ENCODE measurements at regions not wholly inside any gene's neighbourhood (a gene's known extent, or its start where the extent isn't known, plus 50 kb on each side); places are given as distances from the start of the nearest gene placed in this dataset.
"Not testable (repeated sequence)": the region's sequence is repeated elsewhere in the genome, so short reads cannot be mapped to it uniquely, and the experiment has no call there.

GRCh38 chr4:18106620-18107019 is 85.1 kb upstream of the LCORL start:
- no peaks in the 10 kb centered on the region for H3K4me1 ChIP-seq (ENCODE audit: insufficient read depth, low read length)
- no peaks in the 10 kb centered on the region for H3K36me3 ChIP-seq (ENCODE audit: insufficient read depth, low read length)
- no peaks in the 10 kb centered on the region for H3K9me3 ChIP-seq (ENCODE audit: control insufficient read depth in 1 of 2, low read length in 2 of 2)
- no peaks in the 10 kb centered on the region for H3K27me3 ChIP-seq (ENCODE audit: insufficient read depth, low read length)
- Mint-ChIP-seq H3K27ac (no peak overlapping the region), H3K27me3 (peaks cover 8 to 11% of the 10 kb centered on the region in 2 donors), H3K4me3 (no peak overlapping the region), H3K4me1 (no peaks in the 10 kb centered on the region), H3K9me3 (peaks cover 0 to 2% (median 0%) of the 10 kb centered on the region in 8 donors), H3K36me3 (no peaks in the 10 kb centered on the region)
- no peak overlapping the region for H3K27ac ChIP-seq (ENCODE audit: low read depth, low read length)
- intact Hi-C loops (cut with micrococcal nuclease) = no loop called here
- POLR2A ChIA-PET (ENCODE audit: partially characterized antibody) = no interaction called here
- CTCF ChIA-PET (ENCODE audit: partially characterized antibody) = no interaction called here
- DNase-seq = no peak
- no peak overlapping the region for H3K4me3 ChIP-seq (ENCODE audit: low read length in 2 of 2)

GRCh38 chr4:18105030-18106011 is 83.8 kb upstream of the LCORL start:
- H3K9me3 ChIP-seq (ENCODE audit: control insufficient read depth in 1 of 2, low read length in 2 of 2) = no peaks in the 10 kb centered on the region
- no peak overlapping the region for H3K4me3 ChIP-seq (ENCODE audit: low read length in 2 of 2)
- Mint-ChIP-seq H3K9me3 (peaks cover 0 to 2% (median 0%) of the 10 kb centered on the region in 8 donors), H3K4me1 (no peaks in the 10 kb centered on the region), H3K36me3 (no peaks in the 10 kb centered on the region), H3K4me3 (no peak overlapping the region), H3K27ac (no peak overlapping the region), H3K27me3 (peaks cover 5 to 13% of the 10 kb centered on the region in 2 donors)
- no peak overlapping the region for H3K27ac ChIP-seq (ENCODE audit: low read depth, low read length)
- no peaks in the 10 kb centered on the region for H3K27me3 ChIP-seq (ENCODE audit: insufficient read depth, low read length)
- intact Hi-C loops (cut with micrococcal nuclease) = no loop called here
- ChIA-PET POLR2A (ENCODE audit: partially characterized antibody) (no interaction called here), CTCF (ENCODE audit: partially characterized antibody) (no interaction called here)
- no peaks in the 10 kb centered on the region for H3K36me3 ChIP-seq (ENCODE audit: insufficient read depth, low read length)
- no peaks in the 10 kb centered on the region for H3K4me1 ChIP-seq (ENCODE audit: insufficient read depth, low read length)
- DNase-seq = no peak

DNA sequence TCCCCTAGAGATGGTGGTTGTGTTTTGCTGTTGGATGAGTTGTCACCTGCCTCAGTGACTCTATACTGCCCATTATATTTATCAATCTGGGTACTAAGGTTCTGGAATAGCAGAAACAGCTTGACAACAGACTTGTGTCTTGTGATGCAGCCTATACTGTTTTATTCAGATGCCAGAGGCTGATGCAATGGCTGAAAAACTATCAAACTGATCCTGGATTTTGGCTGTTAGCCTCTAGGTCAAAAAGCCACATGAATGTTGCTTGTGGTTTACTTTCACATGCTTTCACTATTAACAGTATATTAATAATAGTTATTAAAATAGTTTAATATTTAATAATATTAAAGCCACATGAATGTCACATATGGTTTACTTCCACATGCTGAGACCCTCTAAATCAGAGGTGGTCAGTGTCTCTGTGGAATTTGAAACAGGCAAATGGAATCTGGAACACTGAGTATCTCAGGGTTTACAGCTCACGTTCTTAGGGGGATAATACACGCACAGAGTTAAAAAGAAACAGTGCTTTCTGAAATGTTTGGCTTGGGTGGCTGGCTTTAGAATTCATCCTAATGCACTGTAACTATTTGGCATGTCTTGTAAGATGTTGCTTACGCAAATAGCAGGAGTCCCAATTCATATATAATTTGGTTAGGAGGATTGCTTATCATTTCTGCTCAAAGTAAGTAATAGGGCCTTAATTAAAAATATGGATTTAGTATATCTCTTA is 82.5 kb upstream of the LCORL start:
- H3K4me1 Mint-ChIP-seq = no peaks in the 10 kb centered on the region
- ChIA-PET POLR2A (ENCODE audit: partially characterized antibody) (no interaction called here), CTCF (ENCODE audit: partially characterized antibody) (no interaction called here)
- no peak overlapping the region for H3K27ac Mint-ChIP-seq
- Histone ChIP-seq H3K9me3 (ENCODE audit: control insufficient read depth in 1 of 2, low read length in 2 of 2) (no peaks in the 10 kb centered on the region), H3K27me3 (ENCODE audit: insufficient read depth, low read length) (no peaks in the 10 kb centered on the region), H3K36me3 (ENCODE audit: insufficient read depth, low read length) (no peaks in the 10 kb centered on the region), H3K27ac (ENCODE audit: low read depth, low read length) (no peak overlapping the region), H3K4me3 (ENCODE audit: low read length in 2 of 2) (no peak overlapping the region), H3K4me1 (ENCODE audit: insufficient read depth, low read length) (no peaks in the 10 kb centered on the region)
- peaks cover 0 to under 1% (median 0%) of the 10 kb centered on the region in 8 donors for H3K9me3 Mint-ChIP-seq
- intact Hi-C loops (cut with micrococcal nuclease) = no loop called here
- no peak overlapping the region for H3K4me3 Mint-ChIP-seq
- no peak for DNase-seq
- H3K27me3 Mint-ChIP-seq = peaks cover 2 to 14% of the 10 kb centered on the region in 2 donors
- H3K36me3 Mint-ChIP-seq = no peaks in the 10 kb centered on the region

DNA sequence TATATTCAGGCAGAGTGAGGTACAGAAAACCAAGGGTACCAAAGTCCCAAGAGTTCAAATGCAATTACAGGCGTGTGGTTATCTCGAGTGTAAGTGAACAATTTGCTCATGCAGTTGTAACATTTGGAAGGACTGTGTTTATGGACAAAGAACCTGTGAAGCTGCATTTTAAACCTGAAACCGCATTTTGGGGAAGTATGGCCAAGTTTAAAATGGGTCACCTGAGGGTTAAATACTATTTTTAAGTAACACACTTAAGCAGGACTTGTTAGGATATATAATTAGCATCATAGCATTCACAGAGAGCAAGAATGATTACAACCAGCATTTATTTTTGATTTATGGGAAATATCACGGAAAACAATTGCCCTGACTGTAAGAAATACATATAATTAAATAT is 79.1 kb upstream of the LCORL start:
- Histone ChIP-seq H3K4me1 (ENCODE audit: insufficient read depth, low read length) (no peaks in the 10 kb centered on the region), H3K9me3 (ENCODE audit: control insufficient read depth in 1 of 2, low read length in 2 of 2) (no peaks in the 10 kb centered on the region), H3K36me3 (ENCODE audit: insufficient read depth, low read length) (no peaks in the 10 kb centered on the region), H3K27ac (ENCODE audit: low read depth, low read length) (no peak overlapping the region), H3K4me3 (ENCODE audit: low read length in 2 of 2) (no peak overlapping the region), H3K27me3 (ENCODE audit: insufficient read depth, low read length) (no peaks in the 10 kb centered on the region)
- no peak overlapping the region for H3K27ac Mint-ChIP-seq
- intact Hi-C loops (cut with micrococcal nuclease) = no loop called here
- ChIA-PET CTCF (ENCODE audit: partially characterized antibody) (no interaction called here), POLR2A (ENCODE audit: partially characterized antibody) (no interaction called here)
- peaks cover 2 to 6% of the 10 kb centered on the region in 2 donors for H3K27me3 Mint-ChIP-seq
- no peak for DNase-seq
- no peak overlapping the region for H3K4me3 Mint-ChIP-seq
- H3K9me3 Mint-ChIP-seq = peaks cover 0 to 3% (median 0%) of the 10 kb centered on the region in 8 donors
- no peaks in the 10 kb centered on the region for H3K36me3 Mint-ChIP-seq
- H3K4me1 Mint-ChIP-seq = no peaks in the 10 kb centered on the region

GRCh38 chr4:18090447-18090846 is 68.9 kb upstream of the LCORL start:
- Mint-ChIP-seq H3K9me3 (peaks cover 5 to 20% (median 13%) of the 10 kb centered on the region in 8 donors), H3K27me3 (peaks cover 3 to 18% of the 10 kb centered on the region in 2 donors)
- H3K27me3 ChIP-seq (ENCODE audit: insufficient read depth, low read length); H3K4me1 Mint-ChIP-seq; H3K27ac ChIP-seq (ENCODE audit: low read depth, low read length); intact Hi-C loops (cut with micrococcal nuclease); H3K27ac Mint-ChIP-seq; H3K36me3 Mint-ChIP-seq; CTCF ChIA-PET (ENCODE audit: partially characterized antibody); H3K9me3 ChIP-seq (ENCODE audit: control insufficient read depth in 1 of 2, low read length in 2 of 2); DNase-seq; H3K4me3 ChIP-seq (ENCODE audit: low read length in 2 of 2); POLR2A ChIA-PET (ENCODE audit: partially characterized antibody); H3K4me1 ChIP-seq (ENCODE audit: insufficient read depth, low read length); H3K36me3 ChIP-seq (ENCODE audit: insufficient read depth, low read length); H3K4me3 Mint-ChIP-seq: not testable (repeated sequence)

GRCh38 chr4:18082236-18082635 is 60.7 kb upstream of the LCORL start:
- peaks cover 16 to 31% of the 10 kb centered on the region in 2 donors for H3K27me3 Mint-ChIP-seq
- H3K36me3 Mint-ChIP-seq = no peaks in the 10 kb centered on the region
- H3K4me1 ChIP-seq (ENCODE audit: insufficient read depth, low read length) = no peaks in the 10 kb centered on the region
- no peak for DNase-seq
- H3K27ac ChIP-seq (ENCODE audit: low read depth, low read length) = no peak overlapping the region
- H3K4me1 Mint-ChIP-seq = no peaks in the 10 kb centered on the region
- POLR2A ChIA-PET (ENCODE audit: partially characterized antibody) = no interaction called here
- H3K4me3 ChIP-seq (ENCODE audit: low read length in 2 of 2) = no peak overlapping the region
- peaks cover 2 to 8% (median 5%) of the 10 kb centered on the region in 8 donors for H3K9me3 Mint-ChIP-seq
- H3K27me3 ChIP-seq (ENCODE audit: insufficient read depth, low read length) = no peaks in the 10 kb centered on the region
- H3K27ac Mint-ChIP-seq = no peak overlapping the region
- no peaks in the 10 kb centered on the region for H3K36me3 ChIP-seq (ENCODE audit: insufficient read depth, low read length)
- H3K9me3 ChIP-seq (ENCODE audit: control insufficient read depth in 1 of 2, low read length in 2 of 2) = no peaks in the 10 kb centered on the region
- intact Hi-C loops (cut with micrococcal nuclease) = no loop called here
- CTCF ChIA-PET (ENCODE audit: partially characterized antibody) = no interaction called here
- no peak overlapping the region for H3K4me3 Mint-ChIP-seq

DNA sequence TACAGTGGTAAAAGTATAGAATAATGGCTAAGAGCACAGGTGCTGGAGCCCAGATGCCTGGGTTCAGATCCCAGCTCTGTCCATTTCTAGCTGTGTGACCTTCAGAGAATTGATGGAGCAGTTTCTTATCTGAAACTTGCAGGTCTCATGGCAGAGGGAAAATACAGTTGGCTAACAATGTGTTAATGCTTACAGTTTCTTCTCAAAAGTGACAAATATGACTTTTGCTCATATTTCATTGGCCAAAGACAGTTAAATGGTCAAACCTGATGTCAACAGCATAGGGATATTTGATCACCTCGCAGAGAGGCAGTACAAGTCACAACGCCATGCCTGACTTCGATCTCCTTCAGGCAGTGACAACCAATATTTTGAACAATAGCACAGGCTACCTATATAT is 60.2 kb upstream of the LCORL start:
- no peaks in the 10 kb centered on the region for H3K36me3 ChIP-seq (ENCODE audit: insufficient read depth, low read length)
- Mint-ChIP-seq H3K27ac (no peak overlapping the region), H3K36me3 (no peaks in the 10 kb centered on the region), H3K9me3 (peaks cover 0 to 10% (median 1%) of the 10 kb centered on the region in 8 donors), H3K4me3 (no peak overlapping the region), H3K4me1 (no peaks in the 10 kb centered on the region), H3K27me3 (peaks cover 16 to 27% of the 10 kb centered on the region in 2 donors)
- ChIA-PET CTCF (ENCODE audit: partially characterized antibody) (no interaction called here), POLR2A (ENCODE audit: partially characterized antibody) (no interaction called here)
- no peaks in the 10 kb centered on the region for H3K4me1 ChIP-seq (ENCODE audit: insufficient read depth, low read length)
- no peaks in the 10 kb centered on the region for H3K9me3 ChIP-seq (ENCODE audit: control insufficient read depth in 1 of 2, low read length in 2 of 2)
- no peak overlapping the region for H3K27ac ChIP-seq (ENCODE audit: low read depth, low read length)
- no peaks in the 10 kb centered on the region for H3K27me3 ChIP-seq (ENCODE audit: insufficient read depth, low read length)
- intact Hi-C loops (cut with micrococcal nuclease) = no loop called here
- no peak for DNase-seq
- no peak overlapping the region for H3K4me3 ChIP-seq (ENCODE audit: low read length in 2 of 2)

Data from CD4-positive, alpha-beta memory T cell (primary cell).